SIG-M5 (cell line): ENCODE measurements at regions not wholly inside any gene's neighbourhood (a gene's known extent, or its start where the extent isn't known, plus 50 kb on each side); places are given as distances from the start of the nearest gene placed in this dataset.

Source experiments
- DNase-seq: peaks from one replicate; lab custom pipeline; 2025; lab: John Stamatoyannopoulos, UW

GRCh38 chr13:31686670-31687425 is 52.5 kb upstream of the RXFP2 start:
- no peak for DNase-seq
